ENCODE measurements at regions not wholly inside any gene's neighbourhood (a gene's known extent, or its start where the extent isn't known, plus 50 kb on each side); places are given as distances from the start of the nearest gene placed in this dataset.

DNA sequence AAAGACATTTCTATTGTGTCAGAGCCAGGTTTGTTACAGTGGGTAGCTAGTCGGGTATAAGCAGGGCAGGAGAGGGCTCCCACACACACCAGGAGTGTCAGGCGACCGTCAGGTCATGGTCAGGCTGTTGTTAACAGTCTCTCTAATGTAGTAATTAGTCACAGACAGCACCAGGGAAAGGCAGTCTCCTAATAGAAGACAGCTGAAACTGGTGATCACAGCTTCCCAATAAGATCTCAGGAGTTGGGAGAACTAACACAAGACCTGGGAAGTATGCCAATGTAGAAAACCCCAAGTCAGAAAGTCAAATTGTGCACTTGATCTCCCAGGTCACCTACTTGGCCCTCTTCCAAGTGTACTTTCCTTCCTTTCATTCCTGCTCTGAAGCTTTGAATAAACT lies 53.0 kb upstream of the GPR6 start:
- TF ChIP-seq, protein P1, sequence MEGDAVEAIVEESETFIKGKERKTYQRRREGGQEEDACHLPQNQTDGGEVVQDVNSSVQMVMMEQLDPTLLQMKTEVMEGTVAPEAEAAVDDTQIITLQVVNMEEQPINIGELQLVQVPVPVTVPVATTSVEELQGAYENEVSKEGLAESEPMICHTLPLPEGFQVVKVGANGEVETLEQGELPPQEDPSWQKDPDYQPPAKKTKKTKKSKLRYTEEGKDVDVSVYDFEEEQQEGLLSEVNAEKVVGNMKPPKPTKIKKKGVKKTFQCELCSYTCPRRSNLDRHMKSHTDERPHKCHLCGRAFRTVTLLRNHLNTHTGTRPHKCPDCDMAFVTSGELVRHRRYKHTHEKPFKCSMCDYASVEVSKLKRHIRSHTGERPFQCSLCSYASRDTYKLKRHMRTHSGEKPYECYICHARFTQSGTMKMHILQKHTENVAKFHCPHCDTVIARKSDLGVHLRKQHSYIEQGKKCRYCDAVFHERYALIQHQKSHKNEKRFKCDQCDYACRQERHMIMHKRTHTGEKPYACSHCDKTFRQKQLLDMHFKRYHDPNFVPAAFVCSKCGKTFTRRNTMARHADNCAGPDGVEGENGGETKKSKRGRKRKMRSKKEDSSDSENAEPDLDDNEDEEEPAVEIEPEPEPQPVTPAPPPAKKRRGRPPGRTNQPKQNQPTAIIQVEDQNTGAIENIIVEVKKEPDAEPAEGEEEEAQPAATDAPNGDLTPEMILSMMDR (IDR thresholded peaks at IDR 0.05; ENCODE audit: low read depth, low read length) = no peak
- Histone ChIP-seq H3K27me3 (no peaks in the 10 kb centered on the region), H3K4me3 (no peak overlapping the region), H3K36me3 (no peaks in the 10 kb centered on the region), H3K27ac (no peak overlapping the region), H3K9me3 (ENCODE audit: low read depth) (no peaks in the 10 kb centered on the region), H3K4me1 (ENCODE audit: low read depth) (no peaks in the 10 kb centered on the region)
- peak; percentile 11 to 32 for DNase-seq (ENCODE audit: low read depth in 1 of 2, low spot score in 1 of 2)

DNA sequence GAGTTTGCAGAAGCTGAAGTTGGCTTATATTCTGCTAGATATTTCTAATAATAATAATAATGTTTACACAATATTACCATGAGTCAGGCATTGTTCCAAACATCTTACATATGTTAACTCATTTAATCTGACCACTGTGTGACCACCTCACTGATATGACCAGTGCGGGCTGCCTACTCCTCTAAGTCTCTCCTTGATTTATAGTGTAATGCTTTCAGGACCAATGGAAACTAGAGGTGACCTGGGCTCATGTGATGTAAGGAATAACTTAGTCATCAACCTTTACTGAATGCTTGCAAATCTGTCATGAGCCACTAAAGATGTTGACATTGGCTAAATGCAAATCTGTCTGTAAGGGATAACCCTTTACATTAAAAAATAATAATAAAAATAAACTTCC lies 51.1 kb upstream of the GPR6 start:
- TF ChIP-seq, protein P1 (IDR thresholded peaks at IDR 0.05; ENCODE audit: low read depth, low read length) = no peak
- H3K27me3 ChIP-seq = no peaks in the 10 kb centered on the region

More for the DNA sequence above, 51.1 kb upstream of the GPR6 start:
- H3K27ac ChIP-seq = no peak overlapping the region
- no peaks in the 10 kb centered on the region for H3K36me3 ChIP-seq
- H3K4me3 ChIP-seq = no peak overlapping the region
- DNase-seq (ENCODE audit: low read depth in 1 of 2, low spot score in 1 of 2) = no peak
- H3K9me3 ChIP-seq (ENCODE audit: low read depth) = no peaks in the 10 kb centered on the region
- H3K4me1 ChIP-seq (ENCODE audit: low read depth) = no peaks in the 10 kb centered on the region
